HG02678 (cell line): ENCODE measurements at regions not wholly inside any gene's neighbourhood (a gene's known extent, or its start where the extent isn't known, plus 50 kb on each side); places are given as distances from the start of the nearest gene placed in this dataset.

ENCODE experiments used
- ATAC-seq: cut with Tn5 transposase; IDR thresholded peaks from one replicate; pipeline ENCODE4 v1.9.1; 2021; ENCODE audit warnings: mild to moderate bottlenecking, moderate library complexity; ENCODE audit not compliant: unreplicated experiment

DNA sequence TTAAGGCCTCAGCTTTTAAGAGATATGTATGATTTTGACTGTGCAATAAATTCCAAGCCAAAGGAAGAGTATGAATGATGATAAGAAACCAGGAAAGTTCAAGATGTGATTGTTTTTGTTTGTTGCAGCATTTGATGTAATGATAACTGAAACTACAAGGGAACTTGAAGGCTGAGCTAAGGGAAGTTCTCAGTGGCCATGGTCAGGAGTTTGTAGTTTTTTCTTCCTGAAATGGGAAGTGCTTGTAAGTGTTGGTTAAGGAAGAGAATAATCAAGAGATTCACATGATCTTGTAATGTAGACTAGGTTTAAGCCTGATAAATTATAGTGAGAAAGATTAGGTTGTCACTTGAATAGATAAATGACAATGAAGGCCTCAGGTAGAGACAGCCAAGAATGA, 53.4 kb downstream of the PTCHD4 start:
- ATAC-seq: no peak

DNA sequence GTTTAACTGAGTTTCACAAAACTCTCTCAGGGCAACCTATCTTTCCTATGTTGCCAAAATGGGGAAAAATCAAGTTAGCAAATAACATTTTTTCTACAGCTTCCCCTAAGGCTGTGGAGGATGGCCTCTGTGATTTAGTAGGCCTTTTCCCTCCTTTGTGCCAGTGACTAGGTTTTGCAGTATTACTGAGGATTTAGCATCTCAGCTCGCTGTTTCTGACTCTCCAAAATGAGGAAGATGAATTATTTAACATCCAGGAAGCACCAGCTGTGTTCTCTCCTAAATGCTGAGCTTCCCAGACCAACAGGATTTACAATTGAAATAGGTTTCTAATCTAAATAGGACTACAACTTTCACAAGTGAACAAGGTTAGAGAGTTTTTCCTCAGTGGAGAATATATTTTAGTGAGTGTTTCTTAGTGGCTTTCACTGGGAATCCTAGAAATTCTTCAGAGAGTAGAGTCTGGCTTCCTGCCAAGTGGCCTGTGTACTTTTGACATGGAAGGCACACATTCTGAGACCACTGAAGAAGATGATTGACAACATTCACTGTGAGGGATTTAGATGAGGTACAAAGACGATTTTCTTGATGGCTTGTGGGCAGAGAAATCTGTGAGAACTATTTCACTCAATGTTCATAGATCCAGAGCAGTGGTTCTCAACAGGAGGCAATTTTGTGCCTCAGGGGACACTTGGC, 62.4 kb downstream of the PTCHD4 start:
- no peak for ATAC-seq

DNA sequence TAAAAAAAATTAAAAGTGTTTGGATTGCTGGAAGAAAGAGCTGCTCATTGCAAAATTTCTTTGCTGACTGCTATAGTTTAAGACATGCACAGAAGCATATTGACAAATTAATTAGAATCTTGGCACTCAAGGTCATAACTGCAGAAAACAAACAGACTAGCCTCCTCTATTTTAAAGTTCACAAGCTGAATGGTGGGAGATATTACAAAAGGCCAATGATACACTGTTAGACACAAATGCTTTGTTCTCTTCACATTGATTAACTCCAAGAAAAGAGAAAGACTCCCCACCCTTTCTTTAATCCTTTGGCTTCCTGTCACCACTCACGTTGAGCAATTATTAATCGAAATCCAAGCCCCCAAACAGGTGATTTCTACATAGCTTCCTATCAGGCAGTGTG, 69.1 kb downstream of the PTCHD4 start:
- ATAC-seq: no peak

DNA sequence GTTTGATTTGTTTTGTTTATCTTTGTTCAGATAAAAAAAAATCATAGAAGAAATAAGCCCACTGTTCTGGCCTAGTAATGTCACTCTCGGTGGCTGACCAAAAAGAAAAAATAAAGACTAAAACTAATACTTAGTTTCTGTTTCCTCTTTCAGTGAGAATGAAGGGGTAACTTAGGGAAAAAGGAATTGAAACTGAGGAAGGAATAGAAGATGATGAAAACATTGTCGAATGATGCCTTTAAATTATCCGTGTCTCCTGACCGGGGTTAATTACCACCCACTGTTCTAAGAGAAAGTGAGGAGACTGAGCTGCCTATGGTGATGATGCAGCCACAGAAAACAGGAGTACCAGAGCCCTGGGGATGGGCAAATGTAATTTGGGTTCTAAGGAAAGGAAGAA, 73.1 kb downstream of the PTCHD4 start:
- no peak for ATAC-seq

DNA sequence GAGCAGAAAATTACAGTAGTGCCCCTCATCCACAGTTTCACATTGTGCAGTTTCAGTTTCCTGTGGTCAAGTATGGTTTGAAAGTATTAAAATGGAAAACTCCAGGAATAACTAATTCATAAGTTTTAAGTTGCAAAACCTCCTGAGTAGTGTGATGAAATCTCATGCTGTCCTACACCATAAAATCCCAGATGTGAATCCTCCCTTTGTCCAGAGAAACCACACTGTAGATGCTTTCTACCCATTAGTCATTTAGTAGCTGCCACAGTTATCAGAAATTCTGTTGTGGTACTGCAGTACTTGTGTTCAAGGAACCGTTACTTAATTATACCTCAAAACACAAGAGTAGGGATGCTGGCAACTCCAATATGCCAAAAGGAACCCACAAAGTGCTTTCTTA, 74.7 kb downstream of the PTCHD4 start:
- no peak for ATAC-seq

DNA sequence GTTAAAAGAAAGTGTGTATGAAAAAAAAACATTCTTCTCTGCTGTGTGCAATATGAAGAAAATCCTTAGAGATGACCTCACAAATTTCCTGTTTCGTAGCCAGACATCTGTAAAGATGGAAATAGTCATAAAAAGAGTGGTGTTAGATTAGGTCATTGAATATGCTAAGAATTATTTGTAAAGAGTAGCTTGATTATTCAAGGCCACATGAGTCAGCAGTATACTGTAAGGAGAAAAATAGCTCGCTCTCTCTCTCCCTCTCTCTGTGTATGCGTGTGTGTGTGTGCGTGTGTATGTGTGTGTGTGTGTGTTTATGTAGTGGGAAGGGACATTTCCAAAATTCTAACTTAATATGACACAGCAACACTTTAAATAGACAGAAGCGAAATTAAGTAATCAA, 78.8 kb downstream of the PTCHD4 start:
- no peak for ATAC-seq

DNA sequence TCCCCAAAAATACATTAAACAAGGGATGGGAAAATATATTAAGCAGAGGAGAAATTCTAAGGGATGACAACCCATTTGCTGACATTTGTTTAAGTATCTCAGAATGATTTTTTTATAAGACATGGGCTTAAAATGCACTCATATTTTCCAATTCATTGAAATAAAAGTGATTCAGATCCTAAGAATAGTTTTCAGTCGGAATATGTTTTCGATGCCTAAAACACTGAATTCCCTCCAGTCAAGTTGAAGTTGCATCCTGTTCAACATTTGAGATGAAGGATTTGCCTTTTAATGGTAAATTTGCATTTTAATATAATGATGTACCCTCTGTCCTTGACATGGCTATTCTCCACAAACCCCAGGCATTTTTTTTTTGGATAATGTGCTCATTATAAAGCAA, 79.3 kb downstream of the PTCHD4 start:
- no peak for ATAC-seq

DNA sequence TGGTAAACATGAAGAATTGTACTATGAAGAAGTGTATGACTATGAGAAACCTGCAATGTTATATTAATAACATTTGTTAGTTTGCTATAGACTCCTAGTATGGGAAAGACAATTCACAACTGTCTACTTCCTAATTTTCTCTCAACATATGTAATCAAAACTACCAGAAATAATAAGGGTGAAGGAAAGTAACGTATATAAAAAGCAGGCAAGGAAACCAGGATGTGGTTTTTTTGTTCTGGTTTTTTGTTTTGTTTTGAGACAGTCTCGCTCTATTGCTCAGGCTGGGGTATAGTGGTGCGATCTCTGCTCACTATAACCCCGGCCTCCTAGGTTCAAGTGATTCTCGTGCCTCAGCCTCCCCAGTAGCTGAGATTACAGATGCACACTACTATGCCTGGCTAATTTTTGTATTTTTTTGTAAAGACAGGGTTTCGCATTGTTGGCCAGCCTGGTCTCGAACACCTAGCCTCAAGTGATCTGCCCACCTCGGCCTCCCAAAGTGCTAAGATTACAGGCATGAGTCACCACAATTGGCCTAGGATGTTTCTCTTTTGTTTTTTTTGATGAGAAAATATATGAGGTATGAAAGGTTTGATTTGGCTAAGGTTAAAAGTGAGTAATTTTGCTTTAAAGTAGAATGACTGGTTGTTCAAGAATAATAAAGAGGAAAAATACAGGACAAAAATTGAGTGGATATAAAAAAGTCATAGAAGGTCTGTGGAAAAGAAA, 83.1 kb downstream of the PTCHD4 start:
- ATAC-seq: no peak

DNA sequence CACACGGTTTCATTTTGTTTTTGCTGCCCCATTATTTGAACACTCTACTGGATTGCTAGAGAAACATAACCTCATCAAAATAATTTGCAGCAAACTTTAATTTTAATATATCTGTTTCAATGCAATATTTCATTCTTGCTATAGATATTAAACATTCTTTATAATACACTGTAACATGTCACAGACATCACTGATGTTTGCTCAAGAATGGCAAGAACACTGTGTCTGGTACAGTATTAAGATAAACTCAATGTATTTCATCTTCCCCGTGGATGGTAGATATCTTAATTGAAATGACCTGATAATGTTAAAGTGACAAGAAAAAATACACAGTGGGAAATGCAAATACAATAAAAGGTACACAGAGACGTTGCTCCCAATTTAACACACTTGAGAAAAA, 86.0 kb downstream of the PTCHD4 start:
- no peak for ATAC-seq

DNA sequence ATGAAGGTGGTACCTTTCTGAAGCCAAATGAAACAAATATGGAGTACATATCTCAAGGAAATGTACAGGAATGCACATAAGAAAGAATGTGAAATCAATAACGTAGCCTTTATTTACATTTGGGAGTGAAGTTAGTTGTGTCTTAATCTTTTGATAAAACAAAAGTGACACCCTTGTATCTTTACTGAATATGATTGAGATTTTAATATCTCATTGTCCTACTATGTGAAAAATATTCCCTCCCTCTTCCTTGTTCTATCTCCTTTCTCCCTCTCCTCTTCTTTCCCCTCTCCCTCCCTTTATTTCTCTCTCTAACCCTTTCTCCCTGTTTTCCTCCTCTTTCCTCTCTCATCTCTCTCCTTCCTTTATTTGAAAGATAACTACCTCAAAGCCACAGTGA, 89.1 kb downstream of the PTCHD4 start:
- ATAC-seq: no peak

DNA sequence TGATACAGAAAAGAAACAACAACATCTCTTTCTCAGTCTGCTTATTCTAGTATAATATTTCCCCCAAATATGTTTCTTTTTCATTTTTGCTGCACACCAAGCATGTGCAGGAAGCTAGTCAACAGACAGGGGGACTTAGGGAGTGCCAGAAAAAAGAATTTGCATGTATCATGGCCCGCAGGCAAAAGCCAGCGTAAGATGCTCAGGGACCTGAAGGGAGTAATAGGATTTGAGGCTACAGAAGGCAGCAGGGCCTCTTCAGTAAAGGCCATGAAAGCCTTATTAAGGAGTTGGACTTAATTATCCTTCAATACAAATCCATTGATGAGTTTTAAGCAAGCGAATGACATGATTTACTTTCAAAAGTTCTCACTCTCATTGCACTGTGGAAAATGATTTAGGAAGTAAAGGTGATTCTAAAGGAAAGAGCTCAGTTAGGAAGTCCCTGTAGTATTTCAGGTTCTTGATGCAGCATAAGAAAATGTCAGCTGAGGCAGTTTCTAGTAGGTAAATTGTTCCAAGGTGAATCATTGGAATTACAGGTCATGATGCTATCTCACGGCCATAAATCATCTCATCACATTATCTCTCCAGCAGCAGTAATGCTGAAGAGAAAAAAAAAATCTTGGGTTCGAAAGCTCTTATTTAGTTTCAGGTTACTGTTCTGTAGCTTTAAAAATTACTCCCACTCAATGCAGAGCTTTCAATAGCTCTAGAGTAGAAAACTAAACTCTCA, 94.8 kb downstream of the PTCHD4 start:
- ATAC-seq: no peak

DNA sequence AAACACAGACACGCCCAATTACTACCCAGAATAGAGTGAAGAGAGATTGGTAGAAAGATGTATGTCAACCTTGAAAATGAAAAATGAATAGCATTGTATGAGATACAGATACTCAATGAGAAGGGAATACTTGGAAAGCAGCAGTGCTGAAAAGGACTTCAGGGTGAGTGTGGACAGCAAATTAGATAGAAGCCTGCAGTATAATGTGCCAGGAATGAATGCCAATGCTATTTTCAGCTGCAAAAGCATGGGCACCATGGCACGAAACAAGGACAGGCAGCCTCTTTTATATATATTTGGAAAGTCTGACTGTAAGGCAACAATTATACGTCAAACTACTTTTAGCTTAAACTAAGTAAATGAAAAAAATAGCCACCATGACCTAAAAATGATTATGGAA, 118.2 kb downstream of the PTCHD4 start:
- ATAC-seq: no peak

DNA sequence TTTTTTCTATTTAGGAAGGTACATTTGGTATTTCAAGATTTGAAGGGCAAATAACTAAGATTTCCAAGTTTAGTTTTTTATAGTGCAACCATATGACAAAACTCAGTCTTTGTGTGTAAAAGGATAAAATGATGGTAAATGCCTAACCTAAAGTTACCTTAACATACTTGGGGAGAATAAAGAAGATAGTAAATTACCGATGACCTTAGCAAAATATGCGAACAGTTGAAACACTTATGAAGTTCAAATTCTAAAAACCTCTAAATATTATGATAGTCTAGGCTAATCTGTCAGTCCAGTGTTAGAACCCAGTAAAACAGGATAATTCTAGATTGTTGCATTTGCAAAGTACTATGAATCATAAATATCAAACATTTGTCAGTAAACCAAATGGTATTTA, 127.5 kb downstream of the PTCHD4 start:
- no peak for ATAC-seq

DNA sequence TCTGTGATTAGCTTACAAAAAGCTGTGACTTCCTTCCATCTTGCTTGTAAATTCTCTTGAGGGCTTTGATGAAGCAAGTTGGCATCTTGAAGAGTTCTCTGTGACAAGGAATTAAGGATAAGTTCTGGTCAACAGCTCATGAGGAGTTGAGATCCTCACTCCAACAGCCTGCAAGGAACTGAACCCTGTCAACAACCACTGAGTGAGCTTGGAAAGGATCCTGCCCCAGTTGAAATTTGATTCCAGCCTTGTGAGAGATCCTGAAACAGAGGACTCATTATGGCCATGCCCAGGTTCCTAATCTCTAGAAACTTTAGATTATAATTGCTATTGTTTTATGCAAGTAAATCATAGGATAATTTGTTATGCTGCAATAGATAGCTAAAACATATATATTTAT, 133.7 kb downstream of the PTCHD4 start:
- ATAC-seq: no peak

DNA sequence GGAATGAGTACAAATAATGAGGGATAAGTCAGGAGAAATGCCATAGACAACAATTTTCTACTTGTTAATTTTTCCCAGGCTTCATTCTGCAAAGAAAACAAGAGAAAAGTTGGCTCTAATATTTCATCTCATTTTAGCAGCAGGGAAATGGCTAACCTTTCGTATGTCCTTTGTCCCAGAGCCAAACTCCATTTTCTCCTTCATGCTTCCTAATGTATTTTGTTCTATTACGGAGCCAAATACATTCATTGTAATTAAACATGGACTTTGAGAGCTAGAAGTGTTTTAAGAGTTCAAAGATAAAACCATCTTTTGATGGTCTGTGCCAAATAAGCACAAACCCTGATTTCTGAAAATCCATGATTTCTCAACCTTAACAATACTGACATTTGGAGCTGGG, 136.9 kb downstream of the PTCHD4 start:
- no peak for ATAC-seq

DNA sequence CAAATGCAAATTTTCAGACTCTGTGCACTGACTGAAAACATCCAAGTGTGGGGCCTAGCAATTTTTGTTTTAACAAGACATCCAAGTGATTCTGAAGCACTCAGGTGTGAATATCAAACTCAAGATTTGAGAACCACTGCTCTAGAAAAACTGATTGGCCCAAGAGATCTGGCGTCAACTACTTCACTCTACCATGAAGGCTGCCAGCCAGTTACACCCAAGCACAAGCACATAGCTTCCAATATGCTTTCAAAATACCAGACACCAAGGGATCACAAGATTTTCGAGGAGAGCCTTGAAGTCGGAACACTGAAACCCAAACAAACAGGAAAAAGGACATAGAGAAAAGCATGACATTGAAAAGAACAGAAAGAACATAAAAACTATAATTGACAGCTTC, 140.2 kb downstream of the PTCHD4 start:
- no peak for ATAC-seq

DNA sequence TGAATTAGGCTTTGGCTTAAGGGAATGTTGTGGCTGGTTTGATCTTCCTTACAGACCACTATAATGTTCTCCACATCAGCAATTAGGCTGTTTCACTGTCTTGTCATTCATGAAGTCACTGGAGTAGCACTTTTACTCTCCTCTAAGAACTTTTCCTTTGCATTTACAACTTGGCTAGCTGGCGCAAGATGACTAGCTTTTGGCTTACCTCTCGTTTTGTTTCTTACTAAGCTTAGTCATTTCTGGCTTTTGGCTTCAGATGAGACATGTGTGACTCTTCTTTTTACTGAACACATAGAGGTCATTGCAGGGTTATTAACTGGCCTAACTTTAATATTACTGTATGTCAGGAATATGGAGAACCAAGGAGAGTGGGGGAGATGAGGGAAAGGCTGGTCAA, 143.2 kb downstream of the PTCHD4 start:
- peak; percentile 54 for ATAC-seq

DNA sequence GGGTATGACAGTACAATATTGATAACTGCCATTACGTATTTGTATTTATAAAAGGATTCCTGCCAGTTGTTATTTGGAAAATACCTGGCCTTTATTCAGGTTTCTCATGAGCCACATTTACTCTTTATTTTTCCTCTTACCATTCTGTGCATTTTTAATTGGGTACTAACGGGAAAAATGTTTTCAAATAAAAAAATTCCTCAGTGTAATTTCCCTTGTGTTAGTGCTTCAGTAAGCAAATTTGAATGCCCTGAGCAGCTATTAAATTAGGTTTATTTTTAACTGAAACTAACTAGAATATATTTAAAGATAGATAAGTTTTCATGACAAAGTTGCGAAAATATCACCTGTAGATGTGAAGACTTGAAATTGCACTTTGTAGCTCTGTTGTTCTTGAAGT, 146.0 kb downstream of the PTCHD4 start:
- ATAC-seq: no peak

DNA sequence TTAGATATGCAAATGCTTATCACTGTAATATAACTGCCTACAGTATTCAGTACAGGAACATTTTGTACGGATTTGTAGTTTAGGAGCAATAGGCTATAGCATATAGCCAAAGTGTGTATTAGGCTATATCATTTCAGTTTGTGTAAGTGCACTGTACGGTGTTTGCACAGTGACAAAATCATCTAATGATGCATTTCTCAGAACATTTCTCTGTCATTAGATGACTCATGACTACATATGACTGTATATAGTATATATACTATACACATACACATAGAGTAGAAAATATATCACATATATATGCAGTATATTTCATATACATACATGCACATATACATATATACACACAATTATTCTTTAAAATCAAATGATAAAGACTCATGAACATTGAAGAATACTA, 158.4 kb downstream of the PTCHD4 start:
- no peak for ATAC-seq

DNA sequence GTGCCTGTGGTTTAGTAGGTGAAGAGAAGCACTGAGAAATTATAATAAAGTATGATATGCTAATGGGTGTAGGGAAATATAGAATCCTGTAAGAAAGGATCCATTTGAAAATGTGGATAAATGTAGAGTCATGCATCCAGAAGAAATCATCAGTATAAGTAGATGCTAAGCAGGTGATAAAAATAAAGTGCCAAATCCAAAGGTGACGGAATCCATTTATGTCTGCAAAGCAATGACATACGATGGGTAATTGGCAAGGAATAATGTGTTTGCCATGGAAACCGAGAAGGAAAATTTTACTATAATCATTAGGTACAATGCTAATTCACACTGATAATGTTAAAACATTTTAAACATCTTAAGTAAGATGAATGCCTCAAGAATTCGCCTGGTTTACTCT, 163.0 kb downstream of the OPN5 start:
- no peak for ATAC-seq

DNA sequence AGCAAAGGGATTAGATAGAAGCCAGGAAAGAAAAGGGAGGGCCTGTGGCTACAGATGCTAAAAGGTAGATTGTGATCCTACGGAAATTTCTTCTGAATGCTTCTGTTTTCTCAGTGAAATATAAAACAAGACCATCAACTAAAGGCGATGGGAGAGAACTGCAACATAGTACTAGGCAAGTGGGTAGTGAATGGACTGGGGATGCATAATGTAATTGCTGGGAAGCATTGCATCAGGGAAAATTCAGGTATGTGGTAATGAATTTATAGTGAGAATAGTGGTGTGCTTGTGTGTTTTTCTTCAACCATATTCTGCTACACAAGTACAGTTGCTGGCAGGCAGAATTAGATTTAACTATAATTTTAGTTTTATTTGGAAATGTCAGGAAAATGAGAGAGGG, 156.6 kb downstream of the OPN5 start:
- ATAC-seq: no peak

DNA sequence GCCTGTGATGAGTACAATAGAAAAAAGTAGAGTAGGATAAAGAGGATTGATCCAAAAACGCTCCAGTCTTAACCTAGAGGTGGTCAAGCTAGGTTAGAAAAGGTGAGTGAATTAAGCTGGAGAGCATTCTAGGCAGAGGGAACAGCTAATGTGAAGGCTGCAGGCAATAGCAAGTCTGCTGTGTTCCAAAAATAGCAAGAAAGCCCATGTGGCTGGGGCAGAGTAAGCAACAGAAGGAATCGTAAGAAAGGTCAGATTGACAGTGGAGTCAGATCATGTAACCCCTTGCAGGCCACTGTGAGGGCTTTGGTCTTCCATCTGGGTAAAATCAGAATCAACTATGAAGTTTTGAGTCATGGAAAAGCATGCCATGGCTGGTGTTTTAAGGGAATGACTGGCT, 155.0 kb downstream of the OPN5 start:
- no peak for ATAC-seq
